ENCODE measurements at regions not wholly inside any gene's neighbourhood (a gene's known extent, or its start where the extent isn't known, plus 50 kb on each side); places are given as distances from the start of the nearest gene placed in this dataset.

GRCh38 chr6:19349429-19349828 is 487.7 kb upstream of the ID4 start:
- H3K4me2 ChIP-seq (ENCODE audit: insufficient read depth in 1 of 2, low read depth in 2 of 2, low read length in 2 of 2), result no peak overlapping the region

More at GRCh38 chr6:19349429-19349828, 487.7 kb upstream of the ID4 start:
- no peak overlapping the region for H3K9ac ChIP-seq (replicated peaks in 1 of 4; ENCODE audit: extremely low read depth in 1 of 4, low read depth in 3 of 4, low read length in 3 of 4)
- H3K9me3 ChIP-seq (ENCODE audit: insufficient read depth in 2 of 2, low read depth in 1 of 2, low read length in 1 of 2), result peaks cover 0 to 3% of the 10 kb centered on the region in 2 experiments; a peak in 2 of 4 replicates
- POLR2A ChIA-PET (ENCODE audit: partially characterized antibody), result interaction anchor here (0.8 kb wide), 1 partner anchor 488 kb away, joined by 4 read pairs; the partner anchor contains the start of gene ID4
- H3K18ac ChIP-seq (ENCODE audit: extremely low read depth, low read length), result no peak overlapping the region
- DNase-seq (ENCODE audit: low read depth in 1 of 2, low spot score in 2 of 2), result no peak
- no peaks in the 10 kb centered on the region for H3K23me2 ChIP-seq (ENCODE audit: low read depth, low read length)
- no peak overlapping the region for H2BK12ac ChIP-seq (ENCODE audit: low read depth, low read length)
- no peak overlapping the region for H2AK5ac ChIP-seq (ENCODE audit: low read depth, low read length)
- FAIRE-seq, result no peak
- no peak overlapping the region for H2BK20ac ChIP-seq (ENCODE audit: low read length)
- H2BK5ac ChIP-seq (ENCODE audit: low read depth, low read length), result no peak overlapping the region
- no peak overlapping the region for H4K91ac ChIP-seq (replicated peaks; ENCODE audit: insufficient read length, low read length)
- no peak overlapping the region for H3K27ac ChIP-seq (ENCODE audit: low read depth, low read length)
- no peaks in the 10 kb centered on the region for H3K79me1 ChIP-seq (ENCODE audit: low read depth, low read length)
- WGBS, 2 experiments (ENCODE audit: extremely low coverage in 1 of 2, insufficient coverage in 1 of 2, insufficient read length in 1 of 2, insufficient replicate concordance in 2 of 2, low coverage in 1 of 2, low lambda C conversion rate in 2 of 2, missing lambda C conversion rate in 1 of 2), result 88% methylated on average over 3 of the region's 3 CpGs; no CpG with 5 or more reads in 1 of the 2 experiments
- no peaks in the 10 kb centered on the region for H3K4me1 ChIP-seq (replicated peaks in 1 of 4; ENCODE audit: control insufficient read depth in 3 of 4, insufficient read depth in 4 of 4, low read length in 3 of 4)
- no peak overlapping the region for H2BK120ac ChIP-seq (replicated peaks; ENCODE audit: low read depth, low read length)
- H3K4ac ChIP-seq (replicated peaks; ENCODE audit: insufficient read length, low read depth, low read length), result no peak overlapping the region
- H3K4me3 ChIP-seq (ENCODE audit: extremely low read depth in 1 of 4, insufficient read depth in 2 of 4, low read depth in 3 of 4, low read length in 4 of 4), result no peak overlapping the region
- no peak overlapping the region for H3K23ac ChIP-seq (ENCODE audit: insufficient read length)
- no peaks in the 10 kb centered on the region for H3K27me3 ChIP-seq (replicated peaks in 1 of 4; ENCODE audit: control insufficient read depth in 3 of 4, extremely low read depth in 1 of 4, insufficient read depth in 3 of 4, low read length in 3 of 4)
- CTCF ChIA-PET (ENCODE audit: partially characterized antibody), result interaction anchor here (0.9 kb wide), 1 partner anchor 25 kb away, joined by 3 read pairs; no protein-coding TSS in a partner anchor
- no peak overlapping the region for H4K8ac ChIP-seq (ENCODE audit: extremely low read depth, insufficient read depth, low read length)
- no peaks in the 10 kb centered on the region for H3K79me2 ChIP-seq (ENCODE audit: control insufficient read depth in 1 of 2, insufficient read depth in 2 of 2, low read length in 2 of 2)
- no peak overlapping the region for H2AFZ ChIP-seq (ENCODE audit: low read length)
- H3K56ac ChIP-seq (replicated peaks; ENCODE audit: insufficient read length, low read depth, low read length), result no peak overlapping the region
- no peak overlapping the region for H4K5ac ChIP-seq (ENCODE audit: insufficient read length, low read depth, low read length)
- no peak overlapping the region for H2BK15ac ChIP-seq (ENCODE audit: low read length)
- H3K36me3 ChIP-seq (ENCODE audit: control insufficient read depth in 2 of 4, insufficient read depth in 4 of 4, low read length in 3 of 4), result no peaks in the 10 kb centered on the region
- no peak overlapping the region for H3K14ac ChIP-seq (ENCODE audit: insufficient read length)
- TF ChIP-seq EZH2 (IDR thresholded peaks at IDR 0.05; ENCODE audit: low read depth, low read length, severe bottlenecking) (no peak), KDM1A (IDR thresholded peaks at IDR 0.05; ENCODE audit: borderline replicate concordance, low read length) (peak; percentile 64; the same call in 1 of the 2 replicates), CBX5 (IDR thresholded peaks at IDR 0.05; ENCODE audit: low read depth, low read length) (no peak)
- no peaks in the 10 kb centered on the region for H4K20me1 ChIP-seq (replicated peaks in 1 of 2; ENCODE audit: control insufficient read depth in 1 of 2, insufficient read depth in 2 of 2, low read length in 2 of 2)

Data from H1 (cell line).